PC-9 (cell line): ENCODE measurements at regions not wholly inside any gene's neighbourhood (a gene's known extent, or its start where the extent isn't known, plus 50 kb on each side); places are given as distances from the start of the nearest gene placed in this dataset.

Source experiments
- BruUV-seq: library from RNA; stranded (reverse); fragments of 400-500 nt; replicated peaks from 2 replicates; lab custom pipeline; 2021; lab: Mats Ljungman, UMichigan
- CTCF ChIA-PET: fragments of 300-600 bp; sonication (Branson Sonifier 250); formaldehyde crosslinking; loops from one replicate; lab custom pipeline; 2022; ENCODE audit warnings: antibody characterized with exemption; lab: Charles Lee
- POLR2A ChIA-PET: fragments of 300-600 bp; sonication (Branson Sonifier 250); formaldehyde crosslinking; loops from one replicate; lab custom pipeline; 2022; ENCODE audit warnings: antibody characterized with exemption; ENCODE audit not compliant: unreplicated experiment; lab: Charles Lee
- DNase-seq, 2 experiments: peaks; one replicate each; pipeline versions ENCODE4 v3.0.0 to v3.0.0-alpha.2; 2015 to 2022; ENCODE audit warnings: mixed read lengths in 1 of 2
- H2AFZ ChIP-seq: fragments of 200-600 bp; sonication (generic); 2 replicates; pipeline ENCODE4 v1.8.1; 2017; ENCODE audit warnings: antibody characterized with exemption
- H3F3A ChIP-seq: fragments of 200-600 bp; sonication (generic); 2 replicates; pipeline ENCODE4 v1.8.1; 2017; ENCODE audit warnings: antibody characterized with exemption, mild to moderate bottlenecking, low read depth; ENCODE audit not compliant: insufficient read depth
- H3K27ac ChIP-seq: fragments of 200-600 bp; sonication (generic); 2 replicates; pipeline ENCODE4 v1.6.1; 2016; ENCODE audit warnings: mixed run types
- H3K27me3 ChIP-seq: fragments of 200-600 bp; sonication (generic); 2 replicates; pipeline ENCODE4 v1.6.1; 2016; ENCODE audit warnings: low read depth, mixed run types; ENCODE audit not compliant: insufficient read depth
- H3K36me3 ChIP-seq: fragments of 200-600 bp; sonication (generic); 2 replicates; pipeline ENCODE4 v1.6.1; 2016; ENCODE audit warnings: low read depth, mixed run types
- H3K4me1 ChIP-seq: fragments of 200-600 bp; sonication (generic); replicated peaks from 2 replicates; pipeline ENCODE4 v1.6.1; 2016; ENCODE audit warnings: mixed run types; ENCODE audit not compliant: insufficient read depth
- H3K4me2 ChIP-seq: fragments of 200-600 bp; sonication (generic); 2 replicates; pipeline ENCODE4 v1.6.1; 2017; ENCODE audit warnings: mixed run types
- H3K4me3 ChIP-seq: fragments of 200-600 bp; sonication (generic); 2 replicates; pipeline ENCODE4 v1.6.1; 2016; ENCODE audit warnings: mixed run types
- H3K79me2 ChIP-seq: fragments of 200-600 bp; sonication (generic); 2 replicates; pipeline ENCODE4 v1.6.1; 2017; ENCODE audit warnings: low read depth, mixed run types
- H3K9me2 ChIP-seq: fragments of 200-600 bp; sonication (generic); 2 replicates; pipeline ENCODE4 v1.8.1; 2017; ENCODE audit warnings: mild to moderate bottlenecking; ENCODE audit not compliant: insufficient read depth
- H3K9me3 ChIP-seq: fragments of 200-600 bp; sonication (generic); 2 replicates; pipeline ENCODE4 v1.8.1; 2016; ENCODE audit warnings: low read depth; ENCODE audit not compliant: insufficient read depth
- H4K20me1 ChIP-seq: fragments of 200-600 bp; sonication (generic); 2 replicates; pipeline ENCODE4 v1.8.1; 2017; ENCODE audit not compliant: insufficient read depth
- EZH2 ChIP-seq: fragments of 200-600 bp; sonication (generic); IDR thresholded peaks from 2 replicates; pipeline ENCODE4 v1.8.0; 2017; ENCODE audit warnings: antibody characterized with exemption, low read depth
- intact Hi-C: fragments of 100-400 bp; cut with micrococcal nuclease; formaldehyde crosslinking; loops from one replicate; pipeline ENCODE4 v1.10.0; 2022; ENCODE audit not compliant: unreplicated experiment
- TF ChIP-seq, protein P1 (sequence below): fragments of 200-600 bp; sonication (generic); conservative IDR thresholded peaks from 2 replicates; pipeline ENCODE4 v1.6.1; 2017; ENCODE audit warnings: mixed run types, antibody characterized with exemption, mild to moderate bottlenecking, moderate library complexity

GRCh38 chr3:1832395-1832794, 266.3 kb upstream of the CNTN4 start:
- H3K79me2 ChIP-seq: no peaks in the 10 kb centered on the region
- intact Hi-C loops: no loop called here
- no peak overlapping the region for H3K27ac ChIP-seq
- H3K27me3 ChIP-seq: no peaks in the 10 kb centered on the region
- no peak for TF ChIP-seq EZH2
- TF ChIP-seq, protein P1, sequence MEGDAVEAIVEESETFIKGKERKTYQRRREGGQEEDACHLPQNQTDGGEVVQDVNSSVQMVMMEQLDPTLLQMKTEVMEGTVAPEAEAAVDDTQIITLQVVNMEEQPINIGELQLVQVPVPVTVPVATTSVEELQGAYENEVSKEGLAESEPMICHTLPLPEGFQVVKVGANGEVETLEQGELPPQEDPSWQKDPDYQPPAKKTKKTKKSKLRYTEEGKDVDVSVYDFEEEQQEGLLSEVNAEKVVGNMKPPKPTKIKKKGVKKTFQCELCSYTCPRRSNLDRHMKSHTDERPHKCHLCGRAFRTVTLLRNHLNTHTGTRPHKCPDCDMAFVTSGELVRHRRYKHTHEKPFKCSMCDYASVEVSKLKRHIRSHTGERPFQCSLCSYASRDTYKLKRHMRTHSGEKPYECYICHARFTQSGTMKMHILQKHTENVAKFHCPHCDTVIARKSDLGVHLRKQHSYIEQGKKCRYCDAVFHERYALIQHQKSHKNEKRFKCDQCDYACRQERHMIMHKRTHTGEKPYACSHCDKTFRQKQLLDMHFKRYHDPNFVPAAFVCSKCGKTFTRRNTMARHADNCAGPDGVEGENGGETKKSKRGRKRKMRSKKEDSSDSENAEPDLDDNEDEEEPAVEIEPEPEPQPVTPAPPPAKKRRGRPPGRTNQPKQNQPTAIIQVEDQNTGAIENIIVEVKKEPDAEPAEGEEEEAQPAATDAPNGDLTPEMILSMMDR: no peak
- no peaks in the 10 kb centered on the region for H3K36me3 ChIP-seq
- BruUV-seq: no TSS peak
- POLR2A ChIA-PET: no interaction called here
- H3K9me3 ChIP-seq: no peaks in the 10 kb centered on the region
- no peak overlapping the region for H3K4me2 ChIP-seq
- no peak overlapping the region for H2AFZ ChIP-seq
- H4K20me1 ChIP-seq: no peaks in the 10 kb centered on the region
- H3K9me2 ChIP-seq: no peaks in the 10 kb centered on the region
- no peak for DNase-seq
- H3K4me1 ChIP-seq: no peaks in the 10 kb centered on the region
- CTCF ChIA-PET: no interaction called here
- no peak overlapping the region for H3K4me3 ChIP-seq
- H3F3A ChIP-seq: no peaks in the 10 kb centered on the region

- no peaks in the 10 kb centered on the region for H3F3A ChIP-seq
- ChIA-PET CTCF (no interaction called here), POLR2A (no interaction called here)
- intact Hi-C loops: no loop called here
- no peaks in the 10 kb centered on the region for H4K20me1 ChIP-seq
- BruUV-seq: no TSS peak
- no peaks in the 10 kb centered on the region for H3K27me3 ChIP-seq
- no peak overlapping the region for H2AFZ ChIP-seq
- H3K9me3 ChIP-seq: no peaks in the 10 kb centered on the region
- H3K79me2 ChIP-seq: no peaks in the 10 kb centered on the region
- no peak for DNase-seq
- H3K27ac ChIP-seq: no peak overlapping the region
- no peaks in the 10 kb centered on the region for H3K4me1 ChIP-seq
- no peak overlapping the region for H3K4me2 ChIP-seq
- H3K4me3 ChIP-seq: no peak overlapping the region
- no peaks in the 10 kb centered on the region for H3K9me2 ChIP-seq
- no peaks in the 10 kb centered on the region for H3K36me3 ChIP-seq
- TF ChIP-seq, protein P1: no peak
- no peak for TF ChIP-seq EZH2
These were observed 255.6 kb upstream of the CNTN4 start for GRCh38 chr3:1843111-1843510.

GRCh38 chr3:1847571-1847970, 251.1 kb upstream of the CNTN4 start:
- TF ChIP-seq EZH2: no peak
- TF ChIP-seq, protein P1: no peak
- Histone ChIP-seq H3K9me2 (no peaks in the 10 kb centered on the region), H3K36me3 (no peaks in the 10 kb centered on the region), H3K27me3 (no peaks in the 10 kb centered on the region), H3K9me3 (no peaks in the 10 kb centered on the region), H4K20me1 (no peaks in the 10 kb centered on the region), H3K27ac (no peak overlapping the region), H3K79me2 (no peaks in the 10 kb centered on the region), H3K4me3 (no peak overlapping the region), H3K4me2 (no peak overlapping the region), H3F3A (no peaks in the 10 kb centered on the region), H2AFZ (no peak overlapping the region), H3K4me1 (no peaks in the 10 kb centered on the region)
- no peak for DNase-seq
- BruUV-seq: no TSS peak
- ChIA-PET CTCF (no interaction called here), POLR2A (no interaction called here)
- intact Hi-C loops: no loop called here
